ENCODE measurements at regions not wholly inside any gene's neighbourhood (a gene's known extent, or its start where the extent isn't known, plus 50 kb on each side); places are given as distances from the start of the nearest gene placed in this dataset.

- TF ChIP-seq ZFX (IDR thresholded peaks at IDR 0.05; ENCODE audit: borderline replicate concordance) (no peak), CTCF (IDR thresholded peaks at IDR 0.05) (no peak)
- H3K27ac ChIP-seq = no peak overlapping the region
Observed at GRCh38 chr1:57520743-57521515, 97.1 kb upstream of the DAB1 start.

GRCh38 chr1:57518496-57518895, 94.6 kb upstream of the DAB1 start:
- TF ChIP-seq ZFX (IDR thresholded peaks at IDR 0.05; ENCODE audit: borderline replicate concordance) = no peak
- no peak for TF ChIP-seq CTCF (IDR thresholded peaks at IDR 0.05)
- H3K27ac ChIP-seq = no peak overlapping the region

- H3K27ac ChIP-seq = no peak overlapping the region
Observed at GRCh38 chr1:57517587-57518374, 93.9 kb upstream of the DAB1 start.

GRCh38 chr1:57512386-57512785, 88.5 kb upstream of the DAB1 start:
- TF ChIP-seq ZFX (IDR thresholded peaks at IDR 0.05; ENCODE audit: borderline replicate concordance) (no peak), CTCF (IDR thresholded peaks at IDR 0.05) (no peak)
- H3K27ac ChIP-seq = no peak overlapping the region

More at GRCh38 chr1:57517587-57518374, 93.9 kb upstream of the DAB1 start:
- TF ChIP-seq ZFX (IDR thresholded peaks at IDR 0.05; ENCODE audit: borderline replicate concordance) (no peak), CTCF (IDR thresholded peaks at IDR 0.05) (no peak)

- TF ChIP-seq CTCF (IDR thresholded peaks at IDR 0.05) (no peak), ZFX (IDR thresholded peaks at IDR 0.05; ENCODE audit: borderline replicate concordance) (no peak)
Observed at GRCh38 chr1:57506941-57507340, 83.1 kb upstream of the DAB1 start.

GRCh38 chr1:57503337-57503736, 79.5 kb upstream of the DAB1 start:
- no peak for TF ChIP-seq CTCF (IDR thresholded peaks at IDR 0.05)
- no peak for TF ChIP-seq ZFX (IDR thresholded peaks at IDR 0.05; ENCODE audit: borderline replicate concordance)
- H3K27ac ChIP-seq = no peak overlapping the region

More at GRCh38 chr1:57506941-57507340, 83.1 kb upstream of the DAB1 start:
- H3K27ac ChIP-seq = no peak overlapping the region

Measured in 22Rv1 (cell line).